C4-2B (cell line): ENCODE measurements at regions not wholly inside any gene's neighbourhood (a gene's known extent, or its start where the extent isn't known, plus 50 kb on each side); places are given as distances from the start of the nearest gene placed in this dataset.

Experiments used
- H3K27ac ChIP-seq: fragments of 450-650 bp; 2 replicates; pipeline ENCODE4 v1.5.1; 2017
- ZFX ChIP-seq: fragments of 450-650 bp; IDR thresholded peaks from 2 replicates; pipeline ENCODE4 v1.6.1; 2017
- TF ChIP-seq, protein P1 (sequence below): fragments of 450-650 bp; conservative IDR thresholded peaks from 2 replicates; pipeline ENCODE4 v1.5.1; 2017; ENCODE audit warnings: mild to moderate bottlenecking

DNA sequence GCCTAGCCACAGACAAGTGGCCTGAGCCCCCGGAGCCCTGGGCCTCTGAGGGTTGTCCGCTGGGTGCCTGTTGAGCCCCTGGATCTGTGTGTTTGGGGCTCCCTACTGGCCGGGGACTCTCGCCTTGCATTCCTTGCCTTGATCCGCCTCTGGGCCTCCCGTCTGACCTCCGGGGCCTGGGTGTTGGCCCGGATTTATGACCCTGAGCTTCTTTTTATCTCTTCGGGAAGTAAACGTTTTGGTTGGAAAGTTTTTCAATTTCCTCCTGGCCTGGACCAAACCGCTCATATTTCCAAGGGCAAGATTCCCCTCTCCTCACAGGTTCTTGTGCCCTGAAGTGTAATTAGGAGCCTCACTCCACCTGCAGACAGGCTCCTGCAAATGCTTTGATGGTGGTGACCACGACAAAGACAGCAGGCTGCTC lies 69.3 kb upstream of the EGFLAM start:
- no peak overlapping the region for H3K27ac ChIP-seq
- TF ChIP-seq ZFX: no peak
- TF ChIP-seq, protein P1, sequence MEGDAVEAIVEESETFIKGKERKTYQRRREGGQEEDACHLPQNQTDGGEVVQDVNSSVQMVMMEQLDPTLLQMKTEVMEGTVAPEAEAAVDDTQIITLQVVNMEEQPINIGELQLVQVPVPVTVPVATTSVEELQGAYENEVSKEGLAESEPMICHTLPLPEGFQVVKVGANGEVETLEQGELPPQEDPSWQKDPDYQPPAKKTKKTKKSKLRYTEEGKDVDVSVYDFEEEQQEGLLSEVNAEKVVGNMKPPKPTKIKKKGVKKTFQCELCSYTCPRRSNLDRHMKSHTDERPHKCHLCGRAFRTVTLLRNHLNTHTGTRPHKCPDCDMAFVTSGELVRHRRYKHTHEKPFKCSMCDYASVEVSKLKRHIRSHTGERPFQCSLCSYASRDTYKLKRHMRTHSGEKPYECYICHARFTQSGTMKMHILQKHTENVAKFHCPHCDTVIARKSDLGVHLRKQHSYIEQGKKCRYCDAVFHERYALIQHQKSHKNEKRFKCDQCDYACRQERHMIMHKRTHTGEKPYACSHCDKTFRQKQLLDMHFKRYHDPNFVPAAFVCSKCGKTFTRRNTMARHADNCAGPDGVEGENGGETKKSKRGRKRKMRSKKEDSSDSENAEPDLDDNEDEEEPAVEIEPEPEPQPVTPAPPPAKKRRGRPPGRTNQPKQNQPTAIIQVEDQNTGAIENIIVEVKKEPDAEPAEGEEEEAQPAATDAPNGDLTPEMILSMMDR: peak; percentile 10; the same call in 1 of the 2 replicates

DNA sequence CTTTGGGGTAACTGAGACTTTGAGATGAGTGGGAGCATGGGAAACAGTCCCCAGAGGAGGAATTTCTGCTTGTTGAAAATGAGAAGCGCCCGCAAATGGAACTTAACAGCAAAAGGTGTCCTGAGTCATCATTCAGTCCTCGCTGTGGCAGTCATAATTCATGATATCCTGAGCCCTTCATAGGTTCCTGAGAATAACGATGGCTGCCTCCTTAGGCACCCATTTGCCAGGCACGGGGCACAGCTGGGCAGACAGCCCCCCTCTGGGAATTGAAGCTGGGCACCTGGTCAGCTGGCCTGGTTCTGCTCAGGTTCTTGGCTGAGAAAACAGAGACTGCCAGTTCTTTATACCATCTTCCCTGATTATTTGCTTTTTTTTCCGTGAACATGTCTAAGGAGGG lies 69.8 kb upstream of the EGFLAM start:
- TF ChIP-seq, protein P1: no peak
- no peak for TF ChIP-seq ZFX
- H3K27ac ChIP-seq: no peak overlapping the region

DNA sequence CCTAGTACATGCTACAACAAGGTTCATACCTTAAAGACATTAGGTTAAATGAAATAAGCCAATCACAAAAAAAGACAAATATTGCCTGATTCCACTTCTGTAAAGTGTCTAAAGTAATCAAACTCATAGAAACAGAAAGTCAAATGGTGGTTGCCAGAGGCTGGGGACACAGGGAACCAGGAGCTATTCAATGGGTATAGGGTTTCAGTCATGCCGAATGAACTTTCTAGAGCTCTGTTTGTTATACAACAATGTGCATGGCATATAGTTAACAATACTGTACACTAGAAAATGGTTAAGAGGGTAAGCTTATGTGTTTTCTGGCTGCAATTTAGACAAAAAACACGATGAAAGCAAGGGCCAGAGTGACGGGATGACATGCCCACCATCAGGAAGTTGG lies 70.8 kb upstream of the EGFLAM start:
- TF ChIP-seq, protein P1: no peak
- TF ChIP-seq ZFX: no peak
- no peak overlapping the region for H3K27ac ChIP-seq

DNA sequence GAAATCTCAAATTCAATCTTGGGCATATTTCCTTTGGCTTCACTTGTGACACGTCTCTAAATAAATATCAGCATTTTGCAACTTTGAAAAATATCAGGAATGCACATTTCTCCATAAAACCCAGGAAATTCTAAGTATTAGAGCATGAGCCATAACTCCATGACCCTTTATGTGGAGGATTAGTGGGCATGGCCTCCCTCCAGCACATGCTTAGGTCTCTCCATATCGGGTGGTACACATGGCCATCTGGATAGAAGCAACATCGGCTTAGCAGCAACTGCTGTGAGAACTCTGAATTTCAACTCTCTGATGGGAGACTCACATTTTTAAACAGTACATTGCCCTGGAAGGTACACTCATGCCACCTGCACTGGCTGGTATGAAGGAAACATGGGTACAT lies 73.7 kb upstream of the EGFLAM start:
- no peak for TF ChIP-seq ZFX
- TF ChIP-seq, protein P1: no peak
- no peak overlapping the region for H3K27ac ChIP-seq

DNA sequence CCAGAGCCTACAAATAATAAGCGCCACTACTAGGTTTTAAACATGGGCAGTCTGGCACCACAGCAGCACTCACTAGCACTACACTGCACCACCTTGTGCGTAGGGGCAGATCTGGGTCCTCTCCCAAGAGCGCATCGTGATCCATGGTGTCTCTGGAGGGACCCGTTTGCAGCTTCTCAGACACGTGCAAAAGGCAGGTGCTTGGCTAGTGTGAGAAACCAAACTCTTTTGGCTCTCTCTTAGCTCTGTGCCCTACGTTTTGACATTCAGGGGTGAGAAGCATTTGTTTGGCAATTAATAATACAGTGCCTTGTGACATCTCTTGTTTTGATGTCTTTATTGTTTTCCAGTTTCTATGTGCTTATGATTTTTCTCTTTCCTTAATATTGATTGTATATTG lies 75.4 kb upstream of the EGFLAM start:
- TF ChIP-seq, protein P1: no peak
- H3K27ac ChIP-seq: no peak overlapping the region

DNA sequence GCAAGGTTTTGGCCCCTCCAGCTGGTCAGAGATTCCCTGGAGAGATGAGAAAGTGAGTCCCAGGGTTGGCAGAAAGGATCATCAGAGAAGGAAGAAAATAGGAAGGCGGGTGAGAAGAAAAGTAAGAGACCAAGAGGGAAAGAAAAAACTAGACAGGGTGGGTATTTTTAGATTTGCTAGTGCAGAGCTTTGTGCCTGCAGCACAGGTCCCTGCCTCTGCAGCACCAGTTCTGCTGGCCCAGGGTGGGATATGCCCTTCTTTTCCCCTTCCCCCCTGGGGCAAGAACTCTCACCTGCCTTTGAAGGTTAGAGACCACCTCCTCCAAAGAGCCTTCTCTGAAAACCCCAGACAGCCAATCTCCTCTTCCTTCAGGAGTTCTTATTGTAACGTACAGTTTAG lies 90.3 kb upstream of the EGFLAM start:
- no peak for TF ChIP-seq ZFX
- TF ChIP-seq, protein P1: no peak
- no peak overlapping the region for H3K27ac ChIP-seq

DNA sequence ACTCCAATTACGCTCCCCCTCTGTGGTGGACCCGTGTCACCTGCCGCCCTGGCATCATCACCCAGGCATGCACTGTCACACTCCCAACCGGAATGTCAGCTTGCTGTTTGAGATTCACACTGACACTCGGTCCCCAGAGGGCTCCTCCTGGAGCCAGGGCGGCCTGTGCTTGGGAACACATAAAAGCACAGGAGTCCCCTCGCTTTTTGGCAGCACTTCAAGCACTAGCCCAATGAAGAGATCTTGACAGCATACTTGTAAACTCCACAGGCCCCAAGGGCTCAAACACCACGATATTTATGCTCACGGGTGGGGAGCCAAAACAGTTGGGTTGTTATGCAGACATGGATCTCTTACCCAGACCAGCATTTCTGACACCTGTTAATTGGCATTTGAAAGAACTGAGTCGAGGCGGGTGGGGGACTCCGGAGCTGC lies 90.8 kb upstream of the EGFLAM start:
- H3K27ac ChIP-seq: no peak overlapping the region
- TF ChIP-seq ZFX: no peak
- TF ChIP-seq, protein P1: no peak
